HG03575 (cell line): ENCODE measurements at regions not wholly inside any gene's neighbourhood (a gene's known extent, or its start where the extent isn't known, plus 50 kb on each side); places are given as distances from the start of the nearest gene placed in this dataset.
"Not testable (repeated sequence)": the region's sequence is repeated elsewhere in the genome, so short reads cannot be mapped to it uniquely, and the experiment has no call there.

ENCODE experiments used
- ATAC-seq: cut with Tn5 transposase; IDR thresholded peaks from one replicate; pipeline ENCODE4 v1.9.1; 2021; ENCODE audit not compliant: unreplicated experiment, insufficient number of reproducible peaks, low FRiP score; ENCODE audit errors: extremely low read depth

GRCh38 chrX:6990552-6991193 lies 156.8 kb upstream of the STS start:
- no peak for ATAC-seq

GRCh38 chrX:6989858-6990257 lies 157.7 kb upstream of the STS start:
- no peak for ATAC-seq

- not testable (repeated sequence) for ATAC-seq
Measured at GRCh38 chrX:6988694-6989093, 158.8 kb upstream of the STS start.

GRCh38 chrX:6986915-6987314 lies 160.6 kb upstream of the STS start:
- ATAC-seq = no peak

- no peak for ATAC-seq
Measured at GRCh38 chrX:6985537-6985936, 162.0 kb upstream of the STS start.

GRCh38 chrX:6983207-6983955 lies 164.1 kb upstream of the STS start:
- no peak for ATAC-seq

- ATAC-seq = no peak
Measured at GRCh38 chrX:6981718-6982406, 165.7 kb upstream of the STS start.

GRCh38 chrX:6980981-6981380 lies 166.5 kb upstream of the STS start:
- ATAC-seq = no peak

GRCh38 chrX:6968231-6968630 lies 179.3 kb upstream of the STS start:
- ATAC-seq = no peak

- no peak for ATAC-seq
Measured at GRCh38 chrX:6965729-6966128, 181.8 kb upstream of the STS start.

GRCh38 chrX:6962006-6962355 lies 185.5 kb upstream of the STS start:
- no peak for ATAC-seq

GRCh38 chrX:6961286-6962005 lies 186.1 kb upstream of the STS start:
- ATAC-seq = no peak

GRCh38 chrX:6959006-6959405 lies 188.5 kb upstream of the STS start:
- ATAC-seq = no peak

GRCh38 chrX:6954836-6955235 lies 192.7 kb upstream of the STS start:
- ATAC-seq = no peak

GRCh38 chrX:6946168-6946567 lies 201.3 kb upstream of the STS start:
- no peak for ATAC-seq

- no peak for ATAC-seq
Measured at GRCh38 chrX:6941041-6941440, 206.5 kb upstream of the STS start.

GRCh38 chrX:6932942-6933341 lies 214.6 kb upstream of the STS start:
- ATAC-seq = not testable (repeated sequence)

GRCh38 chrX:6930307-6930849 lies 217.1 kb upstream of the STS start:
- ATAC-seq = no peak

- ATAC-seq = no peak
Measured at GRCh38 chrX:6924443-6925077, 223.0 kb upstream of the STS start.
